ENCODE measurements at regions not wholly inside any gene's neighbourhood (a gene's known extent, or its start where the extent isn't known, plus 50 kb on each side); places are given as distances from the start of the nearest gene placed in this dataset.

DNA sequence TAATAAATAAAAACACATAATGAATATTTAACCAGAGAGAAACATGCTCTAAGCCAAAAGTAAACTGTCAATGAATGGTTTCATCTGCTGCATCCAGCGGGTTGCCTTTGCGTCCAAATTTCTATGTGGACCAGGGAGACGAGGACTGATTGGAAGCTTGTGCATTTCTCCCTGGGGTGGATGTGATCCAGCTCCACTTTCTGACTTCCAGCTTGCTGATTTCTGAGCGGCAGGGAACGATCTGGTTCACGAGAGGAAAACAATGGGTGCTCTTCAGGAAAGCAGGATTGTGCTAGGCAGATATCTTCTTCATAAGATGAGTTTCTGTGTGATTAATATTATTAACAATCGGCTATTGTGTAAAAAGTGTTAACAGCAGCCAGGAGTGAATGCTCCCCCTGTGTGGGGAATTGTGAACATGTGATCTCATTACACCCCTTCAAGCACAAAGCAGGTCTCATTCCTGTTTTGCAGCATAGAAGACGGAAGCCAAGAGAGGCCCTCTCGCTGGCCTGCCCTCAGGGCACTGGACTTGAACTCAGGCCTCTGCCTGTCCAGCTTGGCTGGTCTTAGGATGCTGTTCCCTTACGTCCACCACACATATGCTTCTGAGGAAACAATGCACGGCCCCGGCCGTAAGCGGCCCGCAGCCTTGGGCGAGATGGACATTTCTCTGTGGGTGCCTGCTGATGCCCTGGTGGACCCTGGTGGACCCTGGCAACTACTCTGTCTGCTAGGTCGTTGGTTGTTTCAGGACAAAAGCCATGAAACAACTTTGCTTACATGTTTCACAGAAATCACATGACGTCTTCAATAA is 183.4 kb upstream of the C1orf174 start:
- no peak overlapping the region for H3K4me3 ChIP-seq
- peak overlapping the region in 1 of 21 experiments; percentile 55 for H3K27ac ChIP-seq

DNA sequence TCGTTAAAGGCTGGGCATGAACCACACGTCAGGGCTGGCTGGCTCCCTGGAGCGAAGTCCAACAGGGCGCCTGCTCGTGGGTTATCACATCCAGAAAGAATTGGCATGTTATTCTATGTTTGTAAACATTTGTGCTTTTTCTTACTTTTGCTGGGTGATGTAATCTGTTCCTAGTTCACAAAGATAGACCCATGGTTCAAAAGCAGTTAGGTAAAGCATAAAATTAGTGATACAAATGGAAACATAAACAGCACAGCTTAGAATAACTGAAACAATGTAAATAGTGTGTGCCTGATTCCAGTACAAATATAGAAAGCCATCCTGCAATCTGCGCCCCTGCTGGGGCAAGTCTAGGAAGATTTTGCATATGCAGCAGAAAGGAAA is 184.0 kb upstream of the C1orf174 start:
- Histone ChIP-seq H3K27ac (no peak overlapping the region), H3K4me3 (no peak overlapping the region)

- no peak overlapping the region for H3K27ac ChIP-seq
- H3K4me3 ChIP-seq: no peak overlapping the region
These were observed 184.4 kb upstream of the C1orf174 start for GRCh38 chr1:4084446-4084845.

DNA sequence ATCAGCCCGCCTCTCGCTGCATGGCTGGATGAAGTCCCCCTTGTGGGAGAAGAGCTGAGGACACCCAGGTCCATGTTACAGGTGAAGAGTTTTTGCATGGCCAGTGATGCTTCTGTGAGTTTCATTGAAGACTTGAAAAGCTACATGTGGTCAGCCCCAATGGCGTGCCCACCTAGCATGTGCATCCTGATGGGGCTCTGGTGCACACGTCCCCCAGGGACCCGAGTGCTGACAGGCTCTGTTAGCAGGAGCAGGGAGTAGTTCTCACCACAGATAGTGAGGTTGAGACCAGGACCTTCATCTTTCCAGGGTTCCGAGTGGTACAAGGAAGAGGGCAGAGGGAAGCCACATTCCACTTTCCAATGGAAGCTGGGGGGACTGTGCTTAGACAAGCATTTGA is 184.8 kb upstream of the C1orf174 start:
- no peak overlapping the region for H3K27ac ChIP-seq
- no peak overlapping the region for H3K4me3 ChIP-seq

GRCh38 chr1:4085546-4085945 is 185.5 kb upstream of the C1orf174 start:
- H3K4me3 ChIP-seq: no peak overlapping the region
- H3K27ac ChIP-seq: no peak overlapping the region

DNA sequence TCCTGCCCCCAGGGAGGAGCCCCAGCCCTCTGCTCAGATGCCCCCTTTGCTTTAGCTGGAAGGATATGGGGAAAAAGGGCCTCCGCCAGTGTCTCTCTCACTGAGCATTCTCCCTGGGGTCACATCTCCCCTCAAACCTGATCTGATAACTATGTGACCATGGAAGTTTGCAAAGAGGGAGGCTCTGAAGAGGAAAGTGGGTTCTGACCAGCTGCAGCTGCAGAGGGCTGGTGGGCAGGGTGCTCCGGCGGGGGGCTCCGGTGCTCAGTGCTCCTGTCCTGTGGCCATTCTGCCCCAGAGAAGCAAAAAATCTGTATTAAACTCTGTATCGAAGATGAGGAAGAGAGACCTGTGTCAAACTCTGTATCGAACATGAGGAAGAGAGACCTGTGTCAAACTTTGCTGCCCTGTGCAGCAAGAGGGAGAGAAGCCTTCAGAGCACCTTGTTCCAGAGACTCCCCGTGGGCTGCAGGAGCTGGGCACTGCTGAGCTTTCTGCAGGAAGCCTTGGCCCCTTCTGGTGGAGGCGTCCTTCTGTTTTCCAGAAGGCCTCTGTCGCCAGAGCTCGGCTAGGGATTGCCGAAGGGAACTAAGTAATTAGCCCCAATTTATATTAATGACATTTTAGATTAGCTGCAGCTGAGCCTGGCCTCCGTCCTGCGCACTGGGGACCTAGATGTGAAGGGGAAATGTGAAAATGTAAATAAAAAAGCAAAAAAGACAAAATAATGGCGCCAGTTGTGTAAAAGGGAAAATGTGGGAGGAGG is 186.2 kb upstream of the C1orf174 start:
- Histone ChIP-seq H3K27ac (no peak overlapping the region), H3K4me3 (no peak overlapping the region)

- H3K27ac ChIP-seq: no peak overlapping the region
These were observed 186.8 kb upstream of the C1orf174 start for GRCh38 chr1:4086921-4087320.

DNA sequence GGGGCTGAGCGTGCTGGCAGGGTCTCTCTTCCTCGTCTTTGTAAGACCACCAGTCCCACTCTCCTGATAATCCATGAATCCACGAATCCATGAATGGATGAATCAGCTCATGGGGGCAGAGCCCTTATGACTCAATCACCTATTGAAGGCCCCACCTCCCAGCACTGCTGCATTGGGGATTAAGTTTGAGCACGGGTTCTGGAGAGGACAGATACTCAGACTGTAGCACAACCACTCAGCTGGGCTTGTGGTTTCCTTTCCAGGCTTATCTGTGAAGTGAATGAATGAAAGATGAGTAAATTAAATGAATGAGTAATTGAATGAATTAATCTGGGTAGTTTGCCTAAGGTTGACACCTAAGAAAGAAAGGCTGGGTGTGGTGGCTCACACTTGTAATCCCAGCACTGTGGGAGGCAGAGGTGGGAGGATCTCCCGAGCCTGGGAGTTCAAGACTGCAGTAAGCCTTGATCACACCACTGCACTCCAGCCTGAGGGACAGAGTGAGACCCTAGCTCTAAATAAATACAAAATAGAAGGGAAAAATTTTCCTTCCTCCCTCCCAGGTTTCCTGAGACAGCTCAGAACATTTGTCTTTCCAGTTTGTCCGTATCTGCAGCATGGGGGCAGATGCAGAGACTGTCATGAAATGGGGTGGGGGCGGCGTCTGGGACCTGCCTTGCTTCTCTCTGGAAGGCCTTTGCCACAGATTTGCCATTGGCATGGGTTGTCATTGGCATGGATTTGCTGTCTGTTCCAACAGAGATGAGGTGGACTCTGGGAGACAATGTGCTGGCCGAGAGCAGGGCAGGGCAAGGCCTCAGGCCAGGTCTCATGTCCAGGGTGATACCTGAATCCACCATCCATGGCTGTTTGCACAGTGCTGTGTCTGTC is 187.7 kb upstream of the C1orf174 start:
- H3K27ac ChIP-seq: no peak overlapping the region
- H3K4me3 ChIP-seq: no peak overlapping the region

More at GRCh38 chr1:4086921-4087320, 186.8 kb upstream of the C1orf174 start:
- H3K4me3 ChIP-seq: no peak overlapping the region

DNA sequence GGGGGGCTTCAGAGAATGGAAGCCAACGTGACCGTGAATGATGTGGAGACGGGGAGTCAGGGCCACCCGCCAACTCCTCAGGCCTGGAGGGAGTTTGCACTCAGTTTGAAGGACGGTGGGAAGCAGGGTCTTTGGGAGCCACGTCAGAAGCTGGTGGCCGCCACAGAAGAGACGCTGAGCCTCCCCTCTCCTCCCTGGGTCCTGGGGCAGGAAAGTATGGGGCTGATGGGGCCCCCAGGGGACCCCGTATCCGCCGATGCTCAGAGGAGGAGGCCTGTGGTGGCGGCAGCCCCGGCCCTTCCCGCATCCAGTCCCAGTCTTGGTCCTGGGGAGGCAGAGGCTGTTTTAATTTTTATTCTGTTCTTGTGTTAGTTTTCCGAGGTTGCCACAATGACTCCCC is 188.6 kb upstream of the C1orf174 start:
- H3K27ac ChIP-seq: no peak overlapping the region
- H3K4me3 ChIP-seq: no peak overlapping the region

- Histone ChIP-seq H3K27ac (no peak overlapping the region), H3K4me3 (no peak overlapping the region)
These were observed 189.5 kb upstream of the C1orf174 start for GRCh38 chr1:4089421-4090175.

- Histone ChIP-seq H3K4me3 (no peak overlapping the region), H3K27ac (no peak overlapping the region)
These were observed 190.5 kb upstream of the C1orf174 start for GRCh38 chr1:4090556-4090955.

GRCh38 chr1:4090976-4091660 is 191.0 kb upstream of the C1orf174 start:
- H3K4me3 ChIP-seq: no peak overlapping the region
- H3K27ac ChIP-seq: no peak overlapping the region

DNA sequence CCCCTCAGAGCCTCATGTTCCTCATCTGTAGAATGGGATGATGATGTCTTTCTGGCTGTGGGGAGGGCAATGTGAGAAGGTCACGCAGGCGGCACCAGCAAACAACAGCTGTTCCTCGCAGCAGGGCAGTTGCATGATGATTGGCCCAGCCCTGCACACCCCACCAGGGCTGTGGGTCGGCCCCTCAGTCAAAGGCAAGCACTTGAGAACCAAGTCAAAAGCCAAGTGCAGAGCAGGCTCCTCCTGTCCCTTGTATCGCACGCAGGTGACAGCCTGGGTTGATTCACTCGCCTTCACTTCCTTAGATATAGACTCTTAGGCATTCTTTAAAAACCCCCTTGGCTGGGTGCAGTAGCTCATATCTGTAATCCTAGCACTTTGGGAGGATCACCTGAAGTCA is 191.9 kb upstream of the C1orf174 start:
- Histone ChIP-seq H3K4me3 (no peak overlapping the region), H3K27ac (no peak overlapping the region)

DNA sequence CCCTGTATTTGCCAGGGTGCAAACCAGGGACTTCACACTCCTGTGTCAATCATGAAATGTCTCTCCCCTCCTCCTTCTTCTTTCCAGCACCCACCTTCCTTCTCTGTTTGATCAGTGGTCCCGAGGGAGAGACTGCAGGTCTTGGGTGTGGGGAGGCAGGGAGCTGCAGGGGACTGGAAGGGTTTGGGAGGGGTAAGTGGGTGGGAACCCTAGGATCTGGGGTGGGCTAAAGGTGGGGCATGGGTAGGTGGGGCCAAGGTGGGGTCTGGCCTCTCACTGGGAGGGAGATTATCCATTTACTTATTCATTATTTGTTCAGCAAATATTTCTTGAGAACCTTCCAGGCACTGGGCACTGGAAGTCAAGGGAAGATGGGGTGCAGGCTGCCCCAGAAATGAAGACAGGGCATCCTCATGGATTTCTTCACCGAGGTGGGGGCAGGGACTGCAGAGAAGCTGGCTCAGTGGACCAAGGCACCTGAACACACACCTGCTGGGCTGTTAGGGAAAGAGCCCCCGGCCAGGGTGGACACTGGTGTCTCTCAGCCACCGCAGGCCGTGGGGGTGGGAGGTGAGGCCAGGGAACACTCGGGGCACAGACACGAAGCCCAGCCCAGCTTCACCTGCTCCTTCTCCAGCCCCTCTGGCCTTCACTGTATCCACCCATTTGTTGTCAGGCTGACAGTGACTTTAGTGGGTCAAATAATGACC is 193.9 kb upstream of the C1orf174 start:
- Histone ChIP-seq H3K27ac (no peak overlapping the region), H3K4me3 (no peak overlapping the region)

DNA sequence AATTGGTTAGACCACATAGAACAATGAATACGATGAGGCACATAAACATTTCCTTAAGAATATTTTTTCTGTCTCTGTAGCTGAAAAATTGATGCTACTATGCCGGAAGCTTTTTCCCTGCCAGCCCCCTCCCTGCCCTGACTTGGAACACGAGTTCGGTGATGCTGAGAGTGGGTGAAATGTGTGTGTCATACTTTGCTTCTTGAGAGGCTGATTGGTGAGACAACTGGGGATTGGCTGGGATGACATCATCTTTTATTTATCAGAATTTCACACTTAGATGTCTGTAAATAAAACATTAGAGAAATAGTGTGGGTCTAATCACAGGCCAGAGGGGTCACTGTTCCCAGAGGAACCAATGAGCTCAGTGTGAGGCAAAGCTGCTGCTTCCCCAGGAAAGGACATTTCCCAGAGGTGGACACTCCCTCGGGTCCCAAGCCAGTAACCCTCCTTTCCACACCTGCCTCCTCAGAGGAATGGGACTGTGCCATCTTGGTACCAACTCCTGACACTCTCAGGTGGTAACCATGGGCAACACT is 195.4 kb upstream of the C1orf174 start:
- Histone ChIP-seq H3K4me3 (no peak overlapping the region), H3K27ac (no peak overlapping the region)

- H3K4me3 ChIP-seq: no peak overlapping the region
- H3K27ac ChIP-seq: no peak overlapping the region
These were observed 201.5 kb upstream of the C1orf174 start for GRCh38 chr1:4101459-4102161.

DNA sequence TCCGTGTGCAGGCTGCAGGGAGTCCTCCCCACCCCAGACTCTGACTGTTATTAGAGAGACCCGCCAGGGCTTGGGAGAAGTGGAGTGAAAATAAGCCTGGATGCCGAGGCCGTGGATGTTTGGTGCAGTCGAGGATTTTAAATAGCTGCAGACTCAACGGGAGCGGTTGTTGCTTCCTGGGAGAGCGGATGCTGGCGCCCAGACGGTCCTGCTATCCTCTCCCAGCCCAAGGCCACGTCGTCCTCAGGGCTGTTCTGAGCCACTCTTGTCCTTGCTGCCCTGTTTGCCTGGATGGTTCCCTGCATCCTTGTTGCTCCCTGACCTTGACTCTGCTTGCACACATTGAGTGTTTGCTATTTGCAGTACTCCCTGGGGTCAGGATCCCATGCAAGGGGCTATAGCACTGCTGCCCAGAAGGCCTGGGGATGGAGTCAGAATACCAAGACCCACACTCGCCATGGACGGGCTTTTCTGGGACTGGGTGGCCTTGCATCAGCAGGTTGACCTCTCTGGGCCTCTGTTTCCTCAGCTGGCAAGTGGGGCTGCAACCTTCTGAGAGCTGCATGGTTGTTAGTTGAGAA is 205.3 kb upstream of the C1orf174 start:
- no peak overlapping the region for H3K4me3 ChIP-seq
- no peak overlapping the region for H3K27ac ChIP-seq

All from skin epidermis (tissue), 12 donors.